GM18508 (cell line): ENCODE measurements at regions not wholly inside any gene's neighbourhood (a gene's known extent, or its start where the extent isn't known, plus 50 kb on each side); places are given as distances from the start of the nearest gene placed in this dataset.
A peak's percentile ranks its signal among the peaks of the same experiment; 100 is the strongest.
"Not testable (repeated sequence)": the region's sequence is repeated elsewhere in the genome, so short reads cannot be mapped to it uniquely, and the experiment has no call there.

Experiments used
- ATAC-seq: cut with Tn5 transposase; IDR thresholded peaks from one replicate; pipeline ENCODE4 v1.9.1; 2021; ENCODE audit warnings: moderate number of reproducible peaks; ENCODE audit not compliant: insufficient read depth, unreplicated experiment

DNA sequence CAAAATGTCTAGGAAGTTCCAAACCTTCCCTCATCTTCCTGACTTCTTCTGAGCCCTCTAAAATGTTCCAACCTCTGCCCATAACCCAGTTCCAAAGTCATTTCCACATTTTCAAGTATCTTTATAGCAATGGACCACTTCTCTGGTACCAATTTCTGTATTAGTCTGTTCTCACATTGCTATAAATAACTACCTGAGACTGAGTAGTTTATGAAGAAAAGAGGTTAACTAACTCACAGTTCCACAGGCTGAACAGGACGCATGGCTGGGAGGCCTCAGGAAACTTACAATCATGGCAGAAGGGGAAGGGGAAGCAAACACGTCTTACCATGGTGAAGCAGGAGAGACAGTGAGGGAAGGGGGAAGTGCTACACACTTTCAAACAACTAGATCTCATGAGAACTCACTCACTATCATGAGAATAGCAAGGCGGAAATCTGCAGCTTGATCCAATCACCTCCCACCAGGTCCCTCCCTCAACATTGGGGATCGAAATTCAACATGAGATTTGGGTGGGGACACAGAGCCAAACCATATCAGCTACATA lies 213.2 kb upstream of the MGAT5 start:
- ATAC-seq = not testable (repeated sequence)

GRCh38 chr2:134041877-134042276 lies 212.0 kb upstream of the MGAT5 start:
- no peak for ATAC-seq

GRCh38 chr2:134043028-134043427 lies 210.8 kb upstream of the MGAT5 start:
- ATAC-seq = not testable (repeated sequence)

- no peak for ATAC-seq
Observed at GRCh38 chr2:134052173-134052572, 201.7 kb upstream of the MGAT5 start.

GRCh38 chr2:134056173-134056572 lies 197.7 kb upstream of the MGAT5 start:
- no peak for ATAC-seq

DNA sequence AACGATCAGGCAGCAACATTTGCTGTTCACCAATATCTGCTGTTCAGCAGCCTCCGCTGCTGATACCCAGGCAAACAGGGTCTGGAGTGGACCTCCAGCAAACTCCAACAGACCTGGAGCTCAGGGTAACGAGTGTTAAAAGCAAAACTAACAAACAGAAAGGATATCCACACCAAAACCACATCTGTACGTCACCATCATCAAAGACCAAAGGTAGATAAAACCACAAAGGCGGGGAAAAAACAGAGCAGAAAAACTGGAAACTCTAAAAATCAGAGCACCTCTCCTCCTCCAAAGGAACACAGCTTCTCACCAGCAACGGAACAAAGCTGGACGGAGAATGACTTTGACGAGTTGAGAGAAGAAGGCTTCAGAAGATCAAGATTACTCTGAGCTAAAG lies 192.8 kb upstream of the MGAT5 start:
- not testable (repeated sequence) for ATAC-seq

- ATAC-seq = not testable (repeated sequence)
Observed at GRCh38 chr2:134062235-134062634, 191.6 kb upstream of the MGAT5 start.

- ATAC-seq = not testable (repeated sequence)
Observed at GRCh38 chr2:134063916-134064315, 190.0 kb upstream of the MGAT5 start.

- no peak for ATAC-seq
Observed at GRCh38 chr2:134070281-134070741, 183.6 kb upstream of the MGAT5 start.

DNA sequence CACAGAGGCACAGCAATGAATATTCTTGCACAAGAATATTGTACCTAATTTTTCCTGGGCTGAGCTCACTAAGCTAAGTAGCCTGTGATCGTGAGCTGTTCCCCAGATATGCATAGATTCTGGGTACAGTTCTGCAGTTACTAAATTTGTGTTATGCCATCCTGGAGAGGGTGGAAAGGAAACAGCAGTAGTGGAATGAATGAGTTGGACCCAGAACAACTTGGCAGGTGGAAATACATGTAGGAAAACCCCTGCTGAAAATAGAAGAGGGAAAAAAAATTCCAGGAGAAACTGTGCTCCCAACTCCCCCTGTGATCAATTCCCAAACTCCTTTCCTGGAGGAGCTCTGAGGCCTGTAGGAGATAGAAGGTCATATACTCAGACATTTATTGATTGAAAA lies 181.5 kb upstream of the MGAT5 start:
- no peak for ATAC-seq

DNA sequence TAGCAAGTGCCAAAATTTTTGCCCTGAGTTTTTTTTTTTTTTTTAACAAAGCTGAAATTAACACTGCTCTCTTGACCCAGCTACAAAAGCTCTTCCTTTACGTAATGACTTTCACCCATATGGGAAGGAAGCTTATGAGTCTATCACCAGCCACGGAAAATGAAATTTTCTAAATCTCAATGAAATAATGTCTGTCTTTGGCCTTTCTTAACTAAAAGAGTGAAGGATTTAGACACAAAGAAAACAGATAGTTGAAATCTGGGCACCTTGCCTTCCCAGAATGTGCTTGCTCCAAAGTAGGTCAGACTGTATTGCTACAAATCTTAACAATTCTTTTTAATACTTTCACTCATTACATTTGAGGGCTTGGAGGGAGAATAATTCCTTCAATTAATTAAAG lies 180.8 kb upstream of the MGAT5 start:
- ATAC-seq = no peak

GRCh38 chr2:134074619-134075018 lies 179.3 kb upstream of the MGAT5 start:
- ATAC-seq = no peak

- ATAC-seq = no peak
Observed at GRCh38 chr2:134075204-134075603, 178.7 kb upstream of the MGAT5 start.

GRCh38 chr2:134078354-134078753 lies 175.5 kb upstream of the MGAT5 start:
- no peak for ATAC-seq

GRCh38 chr2:134079373-134079772 lies 174.5 kb upstream of the MGAT5 start:
- ATAC-seq = peak; percentile 99

- no peak for ATAC-seq
Observed at GRCh38 chr2:134080386-134081089, 173.3 kb upstream of the MGAT5 start.

DNA sequence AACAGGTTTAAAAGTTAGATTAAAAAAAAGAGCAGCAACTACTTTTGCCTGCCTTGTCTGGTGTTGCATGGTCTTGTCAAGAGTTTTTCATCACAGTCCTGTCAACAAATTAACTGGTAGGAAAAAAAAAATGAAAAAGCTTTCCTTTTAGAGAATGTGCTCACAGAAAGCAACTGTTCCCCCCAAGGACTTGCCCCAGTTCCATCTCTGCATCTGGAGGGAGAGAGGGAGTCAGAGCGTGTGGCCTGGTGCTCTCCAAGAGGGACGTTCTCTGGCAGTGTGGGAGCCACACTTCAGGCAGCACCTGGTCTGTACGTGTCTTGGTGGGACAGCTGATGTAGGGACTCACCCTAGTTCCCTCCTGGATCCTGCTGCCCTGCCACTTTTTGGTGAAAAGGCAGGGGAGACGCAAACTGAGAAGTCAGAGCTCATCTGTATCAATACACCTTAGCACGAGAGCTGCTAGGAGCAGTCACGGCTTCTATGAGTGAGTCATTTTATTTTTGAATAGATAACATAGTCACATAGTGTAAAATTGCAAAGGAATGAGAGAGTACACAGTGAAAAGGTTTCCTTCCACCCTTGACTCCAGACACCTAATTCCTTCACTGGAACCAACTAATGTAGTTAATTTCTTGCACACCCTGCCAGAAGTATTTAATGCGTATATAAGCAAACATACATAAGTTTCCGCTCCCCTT lies 172.5 kb upstream of the MGAT5 start:
- ATAC-seq = no peak

DNA sequence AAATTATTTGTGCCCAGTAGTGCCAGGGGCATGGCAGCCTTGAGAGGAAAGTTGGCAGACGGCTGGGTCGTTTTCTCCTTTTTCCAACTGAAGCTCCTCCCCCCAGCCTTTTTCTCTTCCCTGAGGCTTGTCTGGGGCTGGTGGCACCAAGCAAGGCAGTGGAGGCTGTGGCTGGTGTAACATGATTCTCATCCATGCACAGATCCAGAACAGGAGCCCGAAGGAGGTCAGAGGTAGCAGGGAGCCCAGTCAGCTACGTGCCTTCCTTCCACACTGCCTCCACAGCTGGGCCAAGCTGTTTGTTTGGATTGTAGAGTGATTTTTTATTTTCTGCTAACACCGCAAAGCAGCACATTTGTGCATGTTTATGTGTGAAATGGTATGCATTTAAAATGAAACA lies 170.3 kb upstream of the MGAT5 start:
- no peak for ATAC-seq

- ATAC-seq = no peak
Observed at GRCh38 chr2:134086594-134087219, 167.2 kb upstream of the MGAT5 start.

GRCh38 chr2:134087371-134087921 lies 166.4 kb upstream of the MGAT5 start:
- peak; percentile 95 for ATAC-seq

- ATAC-seq = no peak
Observed at GRCh38 chr2:134089454-134089853, 164.4 kb upstream of the MGAT5 start.
